SW480 (cell line): ENCODE measurements at regions not wholly inside any gene's neighbourhood (a gene's known extent, or its start where the extent isn't known, plus 50 kb on each side); places are given as distances from the start of the nearest gene placed in this dataset.
"Not testable (repeated sequence)": the region's sequence is repeated elsewhere in the genome, so short reads cannot be mapped to it uniquely, and the experiment has no call there.

Experiments
- DNase-seq: peaks from one replicate; pipeline ENCODE4 v3.0.0-alpha.2; 2016; ENCODE audit warnings: low spot score

- DNase-seq: no peak
Measured at GRCh38 chr6:159399751-159400221, 230.6 kb downstream of the FNDC1 start.

GRCh38 chr6:159398633-159399032, 229.4 kb downstream of the FNDC1 start:
- no peak for DNase-seq

DNA sequence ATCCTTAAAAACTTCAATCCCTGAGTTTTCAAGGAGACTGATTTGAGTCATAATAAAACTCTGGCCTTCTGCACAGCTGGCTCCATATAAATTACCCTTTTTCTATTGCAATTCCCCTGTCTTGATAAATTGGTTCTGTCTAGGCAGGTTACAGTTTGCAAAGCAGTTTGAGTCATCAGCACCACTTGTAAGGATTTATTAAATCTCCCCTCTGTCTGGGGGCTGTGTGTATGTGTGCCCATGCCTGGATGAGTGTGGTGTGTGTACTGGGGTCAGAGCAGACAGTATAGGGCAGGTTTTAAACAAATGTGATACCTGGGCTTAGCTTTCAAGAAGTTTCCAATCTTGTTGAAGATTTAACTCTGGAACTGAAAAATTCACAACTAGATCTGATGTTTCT, 228.6 kb downstream of the FNDC1 start:
- DNase-seq: no peak

GRCh38 chr6:159395609-159396008, 226.4 kb downstream of the FNDC1 start:
- no peak for DNase-seq

DNA sequence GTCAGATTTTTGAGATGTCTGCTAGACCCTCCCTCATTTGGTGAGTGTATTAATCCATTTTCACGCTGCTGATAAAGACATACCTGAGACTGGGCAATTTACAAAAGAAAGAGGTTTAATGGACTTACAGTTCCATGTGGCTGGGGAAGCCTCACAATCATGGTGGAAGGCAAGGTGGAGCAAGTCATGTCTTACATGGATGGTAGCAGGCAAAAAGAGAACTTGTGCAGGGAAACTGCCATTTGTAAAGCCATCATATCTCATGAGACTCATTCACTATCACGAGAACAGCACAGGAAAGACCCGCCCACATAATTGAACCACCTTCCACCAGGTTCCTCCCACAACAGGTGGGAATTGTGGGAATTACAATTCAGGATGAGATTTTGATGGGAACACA, 223.5 kb downstream of the FNDC1 start:
- not testable (repeated sequence) for DNase-seq

- no peak for DNase-seq
Measured at GRCh38 chr6:159390381-159390780, 221.2 kb downstream of the FNDC1 start.

GRCh38 chr6:159389695-159390094, 220.5 kb downstream of the FNDC1 start:
- no peak for DNase-seq

GRCh38 chr6:159380114-159380513, 210.9 kb downstream of the FNDC1 start:
- no peak for DNase-seq

- no peak for DNase-seq
Measured at GRCh38 chr6:159378411-159379328, 209.5 kb downstream of the FNDC1 start.

- no peak for DNase-seq
Measured at GRCh38 chr6:159376516-159377158, 207.4 kb downstream of the FNDC1 start.

DNA sequence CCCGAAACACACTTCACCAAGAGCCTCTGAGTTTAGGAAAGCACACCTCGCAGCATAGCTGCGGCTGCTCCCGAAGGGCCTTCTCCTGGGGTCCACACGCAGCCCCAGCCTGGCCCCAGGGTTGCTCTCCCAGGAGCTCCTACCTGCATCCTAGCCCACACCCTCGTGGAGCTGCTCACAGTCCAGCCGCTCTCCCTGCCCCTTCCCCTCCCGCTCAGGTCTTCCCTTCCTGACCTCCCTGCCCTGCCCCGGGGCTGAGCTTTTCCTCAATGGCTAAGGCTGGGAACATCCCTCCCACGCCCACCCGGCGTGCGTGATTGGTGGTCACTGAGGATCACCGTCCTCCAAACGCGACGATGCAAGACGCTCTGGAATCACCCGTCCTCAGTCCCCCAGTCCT, 205.8 kb downstream of the FNDC1 start:
- no peak for DNase-seq

DNA sequence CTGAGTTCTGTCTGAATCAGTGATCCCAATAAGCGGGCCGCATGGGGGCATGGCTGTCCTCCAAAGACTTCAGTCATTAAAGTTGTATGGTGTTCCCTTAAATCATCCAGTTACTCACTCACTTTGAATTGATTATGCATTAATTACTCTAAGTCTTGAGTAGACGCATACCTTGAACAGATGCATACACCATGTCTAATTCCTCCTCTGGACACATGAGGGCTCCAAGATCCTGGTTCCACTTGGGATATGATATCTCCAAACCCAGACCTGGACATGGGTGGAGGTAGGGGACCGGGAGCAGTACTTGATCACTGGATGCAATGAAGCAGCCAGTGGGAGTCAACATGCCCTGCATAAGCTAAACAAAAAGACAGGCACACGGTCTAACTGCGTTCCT, 204.5 kb downstream of the FNDC1 start:
- DNase-seq: no peak

- DNase-seq: no peak
Measured at GRCh38 chr6:159372333-159372732, 203.1 kb downstream of the FNDC1 start.

DNA sequence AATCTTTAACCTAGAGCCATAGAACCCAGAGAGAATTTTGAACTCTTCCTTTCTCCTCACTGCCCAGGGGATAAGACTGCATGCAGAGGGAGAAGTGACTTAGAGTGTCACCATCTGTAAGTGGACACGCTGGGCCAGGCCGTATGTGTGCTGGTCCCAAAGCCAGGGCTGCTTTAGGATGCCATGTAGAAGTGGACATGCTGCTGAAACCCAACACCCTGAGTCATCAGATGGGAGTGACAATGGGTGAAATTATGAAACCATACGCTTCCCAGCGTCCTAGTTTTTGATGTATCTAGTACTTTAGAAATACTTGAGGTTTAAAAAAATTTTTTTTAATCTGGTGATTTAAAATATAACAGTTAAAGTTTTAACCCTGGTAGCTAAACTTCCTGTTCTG, 191.1 kb downstream of the FNDC1 start:
- DNase-seq: peak; percentile 43

GRCh38 chr6:159359581-159360297, 190.5 kb downstream of the FNDC1 start:
- peak; percentile 0 for DNase-seq

DNA sequence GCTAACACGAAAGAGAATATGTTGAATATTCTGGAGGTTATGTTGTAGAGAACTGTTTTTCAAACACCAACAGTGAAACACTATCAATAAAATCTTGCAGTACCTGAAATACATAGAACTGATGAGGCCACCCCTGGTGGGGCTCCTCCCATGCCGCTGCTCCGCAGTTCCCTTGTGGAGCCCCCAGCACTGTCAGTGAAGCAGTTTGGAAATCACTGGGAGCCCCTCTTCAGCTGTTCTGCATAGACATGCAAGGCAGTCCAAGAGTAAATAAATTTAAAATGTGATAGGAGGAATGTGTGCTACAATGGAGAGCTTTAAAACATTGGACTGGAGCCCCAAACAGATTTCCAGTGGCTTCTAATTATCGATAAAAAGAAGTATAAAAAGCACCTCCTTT, 189.4 kb downstream of the FNDC1 start:
- DNase-seq: no peak

- no peak for DNase-seq
Measured at GRCh38 chr6:159357211-159357915, 188.2 kb downstream of the FNDC1 start.

DNA sequence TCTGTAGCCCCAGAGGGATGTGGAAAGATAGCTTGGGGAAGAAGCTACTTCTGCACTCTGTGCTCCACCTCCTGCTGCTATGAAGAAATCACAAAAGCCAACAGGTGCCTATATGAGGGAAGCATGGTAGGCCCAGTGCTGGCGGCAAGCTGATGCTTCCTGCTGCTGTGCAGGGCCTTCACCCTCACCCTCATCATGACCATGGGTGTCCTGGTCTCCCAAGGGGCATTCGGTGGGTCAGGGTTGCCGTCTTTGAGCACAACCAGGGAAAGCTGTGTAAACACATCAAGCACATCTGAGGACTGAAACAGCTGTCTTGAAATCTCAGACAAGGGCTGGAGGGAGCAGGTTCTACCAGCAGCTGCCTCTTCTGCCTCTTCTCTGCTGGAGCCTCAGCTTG, 184.0 kb downstream of the FNDC1 start:
- DNase-seq: no peak

DNA sequence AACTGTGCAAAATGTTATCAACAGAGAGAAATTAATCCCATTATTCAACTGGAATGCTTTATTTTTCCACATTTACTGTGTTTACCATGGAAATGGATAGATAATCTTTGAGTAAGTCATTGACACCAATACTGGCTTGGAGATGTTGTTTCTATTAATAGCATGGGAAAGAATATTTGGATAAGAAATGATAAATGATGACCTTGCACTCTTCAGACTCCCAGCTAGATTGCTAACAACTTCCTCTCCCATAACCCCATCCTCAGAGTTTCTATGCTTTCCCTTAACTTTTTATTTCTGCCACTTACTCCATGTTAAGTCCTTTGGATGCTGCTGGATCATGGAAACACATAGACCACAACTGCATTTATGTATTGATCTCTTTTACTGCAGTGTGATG, 182.5 kb downstream of the FNDC1 start:
- DNase-seq: no peak

DNA sequence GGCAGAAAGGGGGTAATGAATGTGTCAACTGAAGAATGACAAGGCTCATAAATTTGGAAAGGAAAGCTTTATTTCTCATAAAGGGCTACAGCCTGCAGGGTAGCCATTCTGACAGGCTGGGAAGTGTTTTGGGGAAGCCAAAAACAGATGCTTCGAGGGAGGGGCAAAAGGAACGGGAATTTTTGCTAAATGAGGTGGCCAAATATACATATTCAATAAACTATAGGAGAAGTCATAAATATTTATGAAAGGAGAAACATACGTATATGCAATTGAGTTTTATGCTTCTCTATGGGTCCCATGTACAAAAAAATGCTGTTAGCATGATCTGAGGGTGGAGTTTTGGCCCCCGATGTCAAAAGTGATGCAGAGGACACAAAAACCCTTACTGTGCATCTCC, 180.7 kb downstream of the FNDC1 start:
- no peak for DNase-seq

DNA sequence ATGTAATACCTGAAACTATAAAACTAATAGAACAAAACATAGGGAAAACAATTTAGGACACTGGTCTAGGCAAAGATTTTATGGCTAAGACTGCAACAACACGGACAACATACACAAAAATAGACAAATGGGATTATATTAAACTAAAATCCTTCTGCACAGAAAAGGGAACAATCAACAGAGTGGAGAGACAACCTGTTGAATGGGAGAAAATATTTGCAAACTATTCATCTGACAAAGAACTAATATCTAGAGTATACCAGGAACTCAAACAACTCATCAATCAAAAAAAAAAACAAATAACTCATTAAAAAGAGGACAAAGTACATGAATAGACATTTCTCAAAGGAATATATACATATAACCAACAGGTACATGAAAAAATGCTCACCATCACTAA, 174.5 kb downstream of the FNDC1 start:
- DNase-seq: no peak

- DNase-seq: no peak
Measured at GRCh38 chr6:159342146-159342545, 172.9 kb downstream of the FNDC1 start.
